Thyroid gland (tissue), 4 donors: ENCODE measurements at regions not wholly inside any gene's neighbourhood (a gene's known extent, or its start where the extent isn't known, plus 50 kb on each side); places are given as distances from the start of the nearest gene placed in this dataset.
A peak's percentile ranks its signal among the peaks of the same experiment; 100 is the strongest.

Experiments used
- DNase-seq, 2 donors: peaks; one replicate each; pipeline ENCODE4 v3.0.0-alpha.2; 2019
- H3K27ac ChIP-seq, 3 donors: fragments of 200-600 bp; sonication (generic); 1 replicate in 2 of 3; 2 replicates in 1 of 3; pipeline ENCODE4 v1.5.1; 2016 to 2019; ENCODE audit warnings: mild to moderate bottlenecking in 1 of 3, moderate library complexity in 1 of 3
- H3K27me3 ChIP-seq: fragments of 200-600 bp; sonication (generic); one replicate; pipeline ENCODE4 v1.5.1; 2019
- H3K36me3 ChIP-seq, 2 donors: fragments of 200-600 bp; sonication (generic); one replicate each; pipeline ENCODE4 v1.5.1; 2016 to 2019
- H3K4me1 ChIP-seq, 2 donors: fragments of 200-600 bp; sonication (generic); one replicate each; pipeline ENCODE4 v1.5.1; 2017 to 2019
- H3K4me3 ChIP-seq, 3 donors: fragments of 200-600 bp; sonication (generic); replicated peaks in 1 of 3; 1 replicate in 2 of 3; 2 replicates in 1 of 3; pipeline ENCODE4 v1.5.1; 2016; ENCODE audit warnings: mild to moderate bottlenecking in 1 of 3
- H3K9me3 ChIP-seq: fragments of 200-600 bp; sonication (generic); one replicate; pipeline ENCODE4 v1.5.1; 2017
- CTCF ChIP-seq, 6 experiments: fragments of 200-600 bp in 3 of 6; fragments of 450-650 bp in 3 of 6; sonication (generic) in 3 of 6; IDR thresholded peaks; one replicate each; pipeline ENCODE4 v1.5.1; 2016 to 2019; ENCODE audit warnings: antibody characterized with exemption in 6 of 6, mild to moderate bottlenecking in 2 of 6, inconsistent platforms in 1 of 6, moderate library complexity in 1 of 6
- POLR2A ChIP-seq, 2 donors: fragments of 450-650 bp; IDR thresholded peaks; one replicate each; pipeline ENCODE4 v1.6.1; 2017; ENCODE audit warnings: antibody characterized with exemption in 2 of 2, mild to moderate bottlenecking in 2 of 2, moderate library complexity in 1 of 2
- WGBS, 2 donors: methylation state at CpG; one replicate each; pipeline ENCODE4 v1.1.5; 2017; 5-methylcytosine and 5-hydroxymethylcytosine counted together
- intact Hi-C: fragments of 100-400 bp; cut with DNase I; formaldehyde crosslinking; loops from one replicate; pipeline ENCODE4 v1.15.1; 2023

- no peak for TF ChIP-seq CTCF (IDR thresholded peaks at IDR 0.05)
- TF ChIP-seq POLR2A (IDR thresholded peaks at IDR 0.05): no peak
- H3K27ac ChIP-seq: peak overlapping the region in 1 of 3 donors; percentile 18
- H3K36me3 ChIP-seq: no peaks in the 10 kb centered on the region
- no peak for DNase-seq
- H3K4me3 ChIP-seq: no peak overlapping the region
- intact Hi-C loops: no loop called here
- no peaks in the 10 kb centered on the region for H3K27me3 ChIP-seq
- H3K4me1 ChIP-seq: peaks cover 9 to 18% of the 10 kb centered on the region in 2 donors
- no peaks in the 10 kb centered on the region for H3K9me3 ChIP-seq
- WGBS, 2 donors: 59 to 63% methylated on average over 4 of the region's 4 CpGs
These were observed 200.2 kb downstream of the SPRY2 start for GRCh38 chr13:80140685-80141084.

GRCh38 chr13:80139196-80139595, 201.7 kb downstream of the SPRY2 start:
- H3K27me3 ChIP-seq: no peaks in the 10 kb centered on the region
- no peak for DNase-seq
- no peak overlapping the region for H3K27ac ChIP-seq
- peaks cover 5 to 11% of the 10 kb centered on the region in 2 donors for H3K4me1 ChIP-seq
- no peaks in the 10 kb centered on the region for H3K36me3 ChIP-seq
- WGBS, 2 donors: 80 to 89% methylated on average over 2 of the region's 2 CpGs
- no peak for TF ChIP-seq CTCF (IDR thresholded peaks at IDR 0.05)
- TF ChIP-seq POLR2A (IDR thresholded peaks at IDR 0.05): no peak
- intact Hi-C loops: no loop called here
- no peak overlapping the region for H3K4me3 ChIP-seq
- H3K9me3 ChIP-seq: no peaks in the 10 kb centered on the region

- intact Hi-C loops: no loop called here
- WGBS, 2 donors: 43 to 45% methylated on average over 3 of the region's 3 CpGs
These were observed 202.9 kb downstream of the SPRY2 start for GRCh38 chr13:80137994-80138393.

GRCh38 chr13:80134346-80134745, 206.6 kb downstream of the SPRY2 start:
- 74 to 82% methylated on average over 2 of the region's 2 CpGs for WGBS, 2 donors

More at GRCh38 chr13:80137994-80138393, 202.9 kb downstream of the SPRY2 start:
- TF ChIP-seq CTCF (IDR thresholded peaks at IDR 0.05): no peak
- TF ChIP-seq POLR2A (IDR thresholded peaks at IDR 0.05): no peak
- H3K27ac ChIP-seq: no peak overlapping the region
- peaks cover 10 to 18% of the 10 kb centered on the region in 2 donors for H3K4me1 ChIP-seq
- H3K9me3 ChIP-seq: no peaks in the 10 kb centered on the region
- no peaks in the 10 kb centered on the region for H3K27me3 ChIP-seq
- DNase-seq: no peak
- no peaks in the 10 kb centered on the region for H3K36me3 ChIP-seq
- no peak overlapping the region for H3K4me3 ChIP-seq

More at GRCh38 chr13:80134346-80134745, 206.6 kb downstream of the SPRY2 start:
- TF ChIP-seq CTCF (IDR thresholded peaks at IDR 0.05): no peak
- no peak for TF ChIP-seq POLR2A (IDR thresholded peaks at IDR 0.05)
- H3K27me3 ChIP-seq: no peaks in the 10 kb centered on the region
- H3K9me3 ChIP-seq: no peaks in the 10 kb centered on the region
- peak overlapping the region in 1 of 3 donors; percentile 48 for H3K27ac ChIP-seq
- H3K4me1 ChIP-seq: peaks cover 14 to 18% of the 10 kb centered on the region in 2 donors
- intact Hi-C loops: no loop called here
- no peak overlapping the region for H3K4me3 ChIP-seq
- no peak for DNase-seq
- H3K36me3 ChIP-seq: no peaks in the 10 kb centered on the region
